HG03439 (cell line): ENCODE measurements at regions not wholly inside any gene's neighbourhood (a gene's known extent, or its start where the extent isn't known, plus 50 kb on each side); places are given as distances from the start of the nearest gene placed in this dataset.

Source experiments
- ATAC-seq: cut with Tn5 transposase; IDR thresholded peaks from one replicate; pipeline ENCODE4 v1.9.1; 2021; ENCODE audit warnings: mild to moderate bottlenecking, moderate library complexity; ENCODE audit not compliant: unreplicated experiment

GRCh38 chr3:197353001-197353866, 54.8 kb upstream of the DLG1 start:
- ATAC-seq = no peak

DNA sequence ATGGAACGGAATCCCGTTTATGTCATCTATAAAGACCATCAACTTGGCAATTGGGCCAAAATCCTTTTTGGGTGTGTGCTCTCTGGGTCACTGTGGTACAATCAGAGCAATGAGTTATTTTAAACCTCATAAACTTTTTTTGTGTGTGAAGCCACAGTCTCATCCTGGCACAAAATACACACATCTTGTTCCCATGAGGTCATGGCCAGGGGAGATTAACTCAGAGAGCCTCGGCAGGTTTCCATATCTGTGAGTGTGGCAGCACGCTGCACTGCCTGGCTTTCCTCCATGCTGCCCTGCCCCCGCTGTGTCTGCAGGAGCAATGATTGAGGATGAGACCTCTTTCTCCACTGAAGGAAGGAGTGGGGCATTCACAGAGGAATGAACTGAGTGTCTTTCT, 54.0 kb upstream of the DLG1 start:
- no peak for ATAC-seq

GRCh38 chr3:197350446-197350845, 52.0 kb upstream of the DLG1 start:
- no peak for ATAC-seq

GRCh38 chr3:197349368-197349767, 51.0 kb upstream of the DLG1 start:
- no peak for ATAC-seq
